HG02610 (cell line): ENCODE measurements at regions not wholly inside any gene's neighbourhood (a gene's known extent, or its start where the extent isn't known, plus 50 kb on each side); places are given as distances from the start of the nearest gene placed in this dataset.

Experiments used
- ATAC-seq: cut with Tn5 transposase; IDR thresholded peaks from one replicate; pipeline ENCODE4 v1.9.1; 2021; ENCODE audit warnings: mild to moderate bottlenecking, moderate library complexity; ENCODE audit not compliant: unreplicated experiment

DNA sequence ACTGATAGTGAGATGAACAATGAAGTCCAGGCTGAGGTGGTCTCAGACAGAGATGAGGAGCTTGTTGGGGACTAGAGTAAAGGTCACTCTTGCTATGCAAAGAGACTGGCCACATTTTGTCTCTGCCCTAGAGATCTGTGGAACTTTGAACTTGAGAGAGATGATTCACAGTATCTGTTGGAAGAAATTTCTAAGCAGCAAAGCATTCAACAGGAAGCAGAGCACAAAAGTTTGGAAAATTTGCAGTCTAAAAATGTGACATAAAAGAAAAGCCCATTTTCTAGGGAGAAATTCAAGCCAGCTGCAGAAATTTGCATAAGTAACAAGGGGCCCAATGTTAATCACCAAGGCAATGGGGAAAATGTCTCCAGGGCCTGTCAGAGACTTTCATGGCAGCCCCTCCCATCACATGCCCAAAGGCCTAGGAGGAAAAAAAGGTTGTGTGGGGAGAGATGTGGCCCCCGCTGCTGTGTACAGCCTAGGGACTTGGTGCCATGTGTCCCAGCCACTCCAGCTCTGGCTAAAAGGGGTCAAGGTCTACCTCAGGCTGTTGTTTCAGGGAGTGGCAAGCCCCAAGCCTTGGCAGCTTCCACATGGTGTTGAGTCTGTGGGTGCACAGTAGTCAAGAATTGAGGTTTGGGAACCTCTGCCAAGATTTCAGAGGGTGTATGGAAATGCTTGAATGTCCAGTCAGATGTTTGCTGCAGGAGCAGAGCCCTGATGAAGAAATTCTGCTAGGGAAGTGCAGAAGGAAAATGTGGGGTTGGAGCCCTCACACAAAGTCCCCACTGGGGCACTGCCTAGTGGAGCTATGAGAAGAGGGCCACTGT, 262.8 kb downstream of the DKK2 start:
- no peak for ATAC-seq

GRCh38 chr4:106767991-106768390, 268.1 kb downstream of the DKK2 start:
- no peak for ATAC-seq

DNA sequence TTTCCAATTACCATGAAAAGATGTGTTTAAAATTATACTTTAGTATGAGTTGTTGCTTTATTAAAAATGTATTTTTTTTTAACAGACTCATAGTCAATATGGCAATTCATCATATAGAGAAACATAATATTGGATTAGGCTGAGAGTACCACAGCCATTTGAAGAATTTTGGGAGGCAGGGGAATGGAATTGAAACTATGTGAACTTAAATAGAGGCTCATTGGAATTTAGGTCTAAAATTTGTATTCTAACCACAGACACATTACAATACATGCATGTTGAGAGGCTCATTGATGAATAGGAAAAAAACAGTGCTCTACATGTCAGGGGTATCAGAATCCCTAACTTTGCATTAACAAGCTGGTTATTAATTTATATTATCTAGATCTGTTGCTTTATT, 269.6 kb downstream of the DKK2 start:
- ATAC-seq: no peak

DNA sequence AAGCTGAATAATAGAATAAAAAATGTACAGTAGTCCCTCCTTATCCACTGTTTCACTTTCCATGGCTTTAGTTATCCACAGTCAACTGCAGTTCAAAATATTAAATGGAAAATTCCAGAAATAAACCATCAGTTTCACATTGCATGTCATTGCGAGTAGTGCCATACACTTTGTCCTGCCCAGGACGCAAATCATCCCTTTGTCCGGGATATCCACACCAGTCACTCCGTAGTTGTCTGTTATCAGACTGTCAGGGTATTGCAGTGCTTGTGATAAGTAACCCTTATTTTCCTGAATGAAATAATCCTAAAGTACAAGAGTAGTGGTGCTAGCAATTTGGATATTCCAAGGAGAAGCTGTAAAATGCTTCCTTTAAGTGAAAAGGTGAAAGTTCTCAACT, 271.3 kb downstream of the DKK2 start:
- ATAC-seq: no peak

DNA sequence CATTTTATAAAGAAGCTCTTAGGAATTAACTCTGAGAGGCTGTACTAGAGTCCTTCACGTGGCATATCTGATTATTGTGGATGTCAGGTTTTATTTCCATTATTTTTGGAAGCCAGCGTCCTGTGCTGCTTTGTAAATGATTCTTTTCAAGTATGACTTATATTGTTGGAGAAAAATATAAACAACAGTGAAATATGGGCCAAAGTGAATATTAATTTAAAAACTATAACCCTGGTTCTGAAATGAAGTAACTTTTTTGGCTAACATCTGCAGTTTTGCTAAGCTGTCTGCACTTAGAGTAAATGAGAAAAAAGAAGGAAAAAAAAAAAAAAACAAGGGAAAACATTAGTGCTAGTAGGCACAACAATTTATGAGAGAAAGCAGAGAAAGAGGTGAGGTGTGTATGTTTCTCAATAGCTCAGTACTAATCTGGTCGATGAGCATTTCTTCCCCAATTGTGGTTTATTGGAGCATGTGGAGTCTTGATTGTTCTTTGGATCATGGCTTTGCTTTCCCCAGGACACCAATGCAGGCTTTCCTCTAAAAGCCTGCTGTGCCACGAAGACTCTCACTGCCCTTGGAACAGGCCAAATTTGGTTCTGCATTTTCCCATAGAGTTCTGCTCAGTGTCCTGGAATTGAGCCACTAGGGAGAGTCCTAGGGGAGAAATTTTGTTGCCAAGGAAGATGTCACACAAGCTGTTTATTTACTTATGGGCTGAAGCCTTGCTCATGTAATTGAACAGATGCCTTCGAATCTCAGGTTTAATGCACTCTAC, 273.3 kb downstream of the DKK2 start:
- no peak for ATAC-seq

GRCh38 chr4:106753426-106753825, 282.7 kb downstream of the DKK2 start:
- no peak for ATAC-seq

DNA sequence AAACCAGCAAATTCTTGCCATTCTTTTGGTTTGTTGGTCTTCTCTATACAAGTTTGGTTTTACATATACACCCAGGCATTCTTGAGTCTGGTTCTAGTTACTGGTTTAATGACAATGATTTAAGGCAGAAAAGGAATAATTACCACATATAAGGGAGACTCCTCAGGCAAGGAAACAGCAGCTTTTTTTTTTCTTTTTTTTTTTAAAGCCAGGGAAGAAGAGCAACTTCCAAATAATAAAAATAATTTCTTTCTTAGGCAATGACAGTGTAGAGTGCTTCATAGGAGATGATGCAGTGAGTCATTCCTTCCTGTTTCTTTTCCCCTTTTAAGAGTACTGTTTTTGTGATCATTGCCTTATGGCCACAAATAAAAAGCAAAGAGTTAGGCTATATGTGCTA, 289.7 kb downstream of the DKK2 start:
- no peak for ATAC-seq

GRCh38 chr4:106738121-106738520, 298.0 kb downstream of the DKK2 start:
- ATAC-seq: no peak

- no peak for ATAC-seq
Observed at GRCh38 chr4:106718548-106718947, 317.6 kb downstream of the DKK2 start.

DNA sequence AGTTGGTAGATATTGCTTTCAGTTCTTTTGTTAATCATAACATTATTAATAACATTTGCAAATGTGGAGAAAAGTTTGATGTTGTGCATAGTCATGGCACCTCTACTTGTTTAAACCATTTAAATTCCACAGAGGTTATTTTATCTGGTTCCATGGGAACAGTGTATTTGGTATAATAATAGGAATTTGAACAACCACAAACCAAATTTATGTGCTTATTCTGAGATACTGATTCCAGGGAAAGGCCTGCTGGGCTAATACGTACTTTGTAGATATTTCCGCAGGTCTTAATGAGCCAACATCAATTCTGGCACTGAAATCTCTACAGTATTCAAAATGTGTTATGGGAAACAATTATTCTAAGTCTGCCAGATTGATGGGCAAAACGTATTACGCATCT, 319.0 kb downstream of the DKK2 start:
- ATAC-seq: no peak

- ATAC-seq: no peak
Observed at GRCh38 chr4:106715825-106716224, 320.3 kb downstream of the DKK2 start.

- peak; percentile 8 for ATAC-seq
Observed at GRCh38 chr4:106708464-106708816, 327.7 kb downstream of the DKK2 start.

- ATAC-seq: peak; percentile 92
Observed at GRCh38 chr4:106707776-106708463, 328.2 kb downstream of the DKK2 start.

- ATAC-seq: no peak
Observed at GRCh38 chr4:106704253-106704870, 331.8 kb downstream of the DKK2 start.

- no peak for ATAC-seq
Observed at GRCh38 chr4:106700321-106700720, 331.7 kb upstream of the GIMD1 start.

GRCh38 chr4:106698621-106699195, 330.1 kb upstream of the GIMD1 start:
- no peak for ATAC-seq

- ATAC-seq: no peak
Observed at GRCh38 chr4:106695501-106696262, 327.1 kb upstream of the GIMD1 start.

DNA sequence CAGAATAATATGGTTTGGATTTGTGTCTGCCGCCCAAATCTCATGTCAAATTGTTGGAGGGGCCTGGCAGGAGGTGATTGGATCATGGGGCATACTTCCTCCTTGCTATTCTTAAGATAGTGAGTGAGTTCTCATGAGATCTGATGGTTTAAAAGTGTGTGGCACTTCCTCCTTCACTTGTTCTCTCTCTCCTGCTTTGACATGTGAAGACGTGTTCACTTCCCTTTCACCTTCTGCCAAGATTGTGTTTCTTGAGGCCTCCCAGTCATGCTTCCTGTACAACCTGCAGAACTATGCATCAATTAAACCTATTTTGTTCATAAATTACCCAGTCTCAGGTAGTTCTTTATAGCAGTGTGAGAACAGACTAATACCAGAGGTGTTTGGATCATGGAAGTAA, 325.7 kb upstream of the GIMD1 start:
- ATAC-seq: no peak

- ATAC-seq: no peak
Observed at GRCh38 chr4:106691749-106692148, 323.2 kb upstream of the GIMD1 start.

DNA sequence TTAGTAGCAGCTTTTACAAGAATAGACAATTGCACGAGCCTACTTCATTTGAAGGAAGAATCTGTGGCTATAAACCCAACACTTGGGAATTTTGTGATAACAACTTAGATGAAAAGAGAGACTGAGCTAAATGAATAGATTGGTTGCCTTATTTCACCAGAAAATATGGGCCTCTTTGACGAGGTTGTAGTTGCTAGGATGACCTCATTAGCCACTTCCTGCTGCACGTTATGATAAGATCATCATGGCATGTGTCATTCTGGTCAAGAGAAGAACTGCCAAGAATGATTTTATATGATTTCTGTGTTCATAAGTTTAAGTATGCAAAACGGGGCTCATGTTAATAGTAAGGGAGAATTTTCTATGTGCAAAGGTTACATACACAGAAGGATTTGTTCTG, 321.9 kb upstream of the GIMD1 start:
- ATAC-seq: peak; percentile 52
